GM12873 (cell line): ENCODE measurements at regions not wholly inside any gene's neighbourhood (a gene's known extent, or its start where the extent isn't known, plus 50 kb on each side); places are given as distances from the start of the nearest gene placed in this dataset.

ENCODE experiments used
- TF ChIP-seq, protein P1 (sequence below): IDR thresholded peaks from 2 replicates; pipeline ENCODE4 v1.5.1; 2012; ENCODE audit warnings: low read depth, mild to moderate bottlenecking, moderate library complexity, low read length, control low read depth; ENCODE audit not compliant: insufficient read depth; ENCODE audit errors: missing control alignments

- TF ChIP-seq, protein P1, sequence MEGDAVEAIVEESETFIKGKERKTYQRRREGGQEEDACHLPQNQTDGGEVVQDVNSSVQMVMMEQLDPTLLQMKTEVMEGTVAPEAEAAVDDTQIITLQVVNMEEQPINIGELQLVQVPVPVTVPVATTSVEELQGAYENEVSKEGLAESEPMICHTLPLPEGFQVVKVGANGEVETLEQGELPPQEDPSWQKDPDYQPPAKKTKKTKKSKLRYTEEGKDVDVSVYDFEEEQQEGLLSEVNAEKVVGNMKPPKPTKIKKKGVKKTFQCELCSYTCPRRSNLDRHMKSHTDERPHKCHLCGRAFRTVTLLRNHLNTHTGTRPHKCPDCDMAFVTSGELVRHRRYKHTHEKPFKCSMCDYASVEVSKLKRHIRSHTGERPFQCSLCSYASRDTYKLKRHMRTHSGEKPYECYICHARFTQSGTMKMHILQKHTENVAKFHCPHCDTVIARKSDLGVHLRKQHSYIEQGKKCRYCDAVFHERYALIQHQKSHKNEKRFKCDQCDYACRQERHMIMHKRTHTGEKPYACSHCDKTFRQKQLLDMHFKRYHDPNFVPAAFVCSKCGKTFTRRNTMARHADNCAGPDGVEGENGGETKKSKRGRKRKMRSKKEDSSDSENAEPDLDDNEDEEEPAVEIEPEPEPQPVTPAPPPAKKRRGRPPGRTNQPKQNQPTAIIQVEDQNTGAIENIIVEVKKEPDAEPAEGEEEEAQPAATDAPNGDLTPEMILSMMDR: no peak
These were observed 289.5 kb upstream of the CCDC196 start for GRCh38 chr14:66196670-66197069.

DNA sequence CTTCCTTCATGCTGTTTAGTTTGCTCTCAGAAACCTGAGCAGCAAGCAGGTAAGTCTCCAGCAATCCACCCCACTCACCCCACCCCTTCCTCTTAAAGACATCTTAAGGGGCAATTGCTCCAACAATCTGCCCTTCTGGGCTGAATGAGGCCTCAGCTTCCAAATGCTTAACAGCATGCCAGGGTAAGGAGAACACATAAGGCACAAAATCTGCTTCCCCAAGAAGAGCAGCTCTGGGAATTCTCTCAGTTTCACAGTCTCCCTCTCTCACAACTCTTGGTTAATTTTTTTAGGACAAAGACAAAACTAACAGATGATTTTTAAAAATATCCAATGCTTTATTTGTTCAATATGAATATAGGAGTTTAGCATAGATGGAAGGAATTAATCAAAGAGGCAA is 288.9 kb upstream of the CCDC196 start:
- TF ChIP-seq, protein P1: no peak

DNA sequence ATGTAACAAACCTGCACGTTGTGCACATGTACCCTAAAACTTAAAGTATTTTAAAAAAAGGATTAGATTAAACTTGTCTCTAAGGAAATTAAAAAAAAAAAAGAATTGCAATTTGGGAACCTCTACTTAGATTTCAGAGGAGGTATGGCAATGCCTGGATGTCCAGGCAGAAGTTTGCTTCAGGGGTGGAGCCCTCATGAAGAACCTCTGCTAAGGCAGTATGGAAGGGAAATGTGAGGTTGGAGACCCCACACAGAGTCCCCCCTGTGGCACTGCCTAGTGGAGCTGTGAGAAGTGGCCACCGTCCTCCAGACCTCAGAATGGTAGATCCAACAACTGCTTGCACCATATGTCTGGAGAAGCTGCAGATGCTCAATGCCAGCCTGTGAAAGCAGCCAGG is 279.6 kb upstream of the CCDC196 start:
- TF ChIP-seq, protein P1: no peak

GRCh38 chr14:66216763-66217162 is 269.4 kb upstream of the CCDC196 start:
- TF ChIP-seq, protein P1: no peak

DNA sequence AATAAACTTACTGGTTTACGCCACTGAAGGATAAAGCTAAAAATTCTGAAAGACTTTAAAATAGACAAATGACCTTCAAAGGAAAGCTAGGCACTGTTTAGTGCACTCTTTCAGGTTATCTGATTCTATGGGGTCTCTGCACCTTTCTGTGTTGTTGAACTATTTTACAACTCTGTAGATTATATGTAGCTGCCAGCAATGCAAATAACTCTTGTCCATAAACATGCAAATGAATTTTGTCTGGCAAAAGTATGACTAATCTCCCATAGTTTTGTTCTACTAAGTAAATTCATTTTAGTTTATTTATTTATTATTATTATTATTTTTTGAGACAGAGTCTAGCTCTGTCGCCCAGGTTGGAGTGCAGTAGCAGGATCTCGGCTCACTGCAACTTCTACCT is 266.3 kb upstream of the CCDC196 start:
- TF ChIP-seq, protein P1: no peak

DNA sequence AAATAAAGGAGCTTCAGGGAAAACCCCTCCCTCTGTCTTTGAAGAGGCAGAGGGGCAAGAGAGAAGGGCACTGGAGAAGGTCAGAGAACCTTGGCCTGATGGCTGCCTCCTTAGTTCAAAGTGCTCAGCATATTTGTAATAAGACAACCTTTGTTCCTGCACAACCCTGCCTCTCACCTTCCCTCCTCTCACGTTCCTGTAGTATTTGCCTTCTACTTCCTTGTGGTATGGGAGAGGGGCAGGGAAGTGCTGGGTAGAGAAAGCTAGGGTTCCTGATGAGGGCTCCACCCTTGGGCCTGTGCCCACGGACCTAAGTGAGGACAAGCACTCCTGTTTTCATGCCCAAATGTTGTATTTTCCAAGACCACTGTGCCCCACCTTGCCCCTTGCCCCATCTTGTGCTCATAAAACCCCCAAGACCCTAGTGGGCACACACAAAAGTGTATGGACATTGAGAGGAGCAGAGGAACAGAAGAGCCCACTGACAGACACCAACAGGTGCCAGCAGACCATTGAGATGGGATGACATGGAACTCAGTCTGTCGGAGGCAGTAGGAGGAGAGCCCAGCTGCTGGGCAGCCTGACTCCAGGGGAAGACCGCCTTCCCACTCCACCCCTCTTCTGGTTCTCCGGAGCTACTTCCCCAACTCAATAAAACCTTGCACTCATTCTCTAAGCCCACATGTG is 261.5 kb upstream of the CCDC196 start:
- TF ChIP-seq, protein P1: no peak

- TF ChIP-seq, protein P1: no peak
These were observed 260.8 kb upstream of the CCDC196 start for GRCh38 chr14:66225337-66225736.
